Renal cortical epithelial cell (primary cell): ENCODE measurements at regions not wholly inside any gene's neighbourhood (a gene's known extent, or its start where the extent isn't known, plus 50 kb on each side); places are given as distances from the start of the nearest gene placed in this dataset.
A peak's percentile ranks its signal among the peaks of the same experiment; 100 is the strongest.

Source experiments
- DNase-seq: peaks from one replicate; pipeline ENCODE4 v3.0.0-alpha.2; 2011; ENCODE audit warnings: low read depth

GRCh38 chrX:39170464-39170863, 369.2 kb downstream of the MID1IP1 start:
- no peak for DNase-seq

- no peak for DNase-seq
Observed at GRCh38 chrX:39171686-39172085, 370.4 kb downstream of the MID1IP1 start.

DNA sequence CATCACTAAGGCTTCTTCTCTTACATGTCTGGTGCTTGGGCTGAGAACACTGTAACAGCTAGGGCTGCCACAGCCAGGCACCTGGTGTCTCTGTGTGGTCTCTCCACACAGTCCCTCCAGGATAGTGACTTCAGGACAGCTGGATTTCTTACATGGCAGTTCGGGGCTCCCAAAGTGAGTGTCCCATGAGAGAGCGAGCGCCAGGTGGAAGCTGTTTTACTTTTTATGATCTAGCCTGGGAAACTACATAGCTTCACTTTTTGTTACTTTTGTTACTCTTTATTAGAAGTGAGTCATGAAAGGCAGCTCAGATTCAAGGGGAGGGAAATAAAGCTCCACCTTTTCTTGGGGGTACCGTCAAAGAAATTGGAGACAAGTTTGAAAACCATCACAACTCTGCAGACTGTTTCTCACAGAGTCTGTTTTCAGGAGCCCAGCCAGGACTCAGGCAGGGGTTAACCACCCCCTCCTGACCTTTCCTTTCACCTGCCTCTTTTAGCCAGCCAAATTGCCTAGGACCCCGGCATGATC, 373.0 kb downstream of the MID1IP1 start:
- peak; percentile 9 for DNase-seq

GRCh38 chrX:39174772-39175417, 373.6 kb downstream of the MID1IP1 start:
- DNase-seq, result peak; percentile 17

DNA sequence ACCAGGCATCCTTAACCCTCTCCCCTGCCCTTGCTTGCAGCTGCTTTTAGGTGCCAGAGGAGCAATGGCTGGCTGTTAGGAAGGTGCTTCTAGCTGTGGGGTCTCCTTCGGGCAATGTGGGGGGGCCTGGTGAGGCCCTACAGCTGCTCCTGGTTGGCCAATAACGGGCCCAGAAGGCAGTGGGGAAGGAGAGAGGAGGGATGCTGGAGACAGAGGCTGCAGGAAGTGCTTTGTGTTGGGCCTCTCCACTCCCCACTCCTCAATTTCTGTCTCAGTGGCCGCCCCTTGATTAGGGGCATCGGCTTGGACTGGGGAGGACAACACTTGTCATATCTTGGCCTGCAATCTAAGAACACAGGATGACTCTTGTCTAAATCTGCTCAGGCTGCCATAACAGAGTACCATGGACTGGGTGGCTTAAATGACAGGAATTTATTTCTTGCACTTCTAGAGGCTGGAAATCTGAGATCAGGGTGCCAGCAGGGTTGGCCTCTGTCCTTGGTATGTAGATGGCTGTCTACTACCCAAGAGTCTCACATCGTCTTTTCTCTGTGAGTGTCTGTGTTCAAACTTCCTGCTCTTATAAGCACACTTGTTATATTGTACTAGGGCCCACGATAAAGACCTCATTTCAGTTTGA, 374.3 kb downstream of the MID1IP1 start:
- DNase-seq, result no peak

DNA sequence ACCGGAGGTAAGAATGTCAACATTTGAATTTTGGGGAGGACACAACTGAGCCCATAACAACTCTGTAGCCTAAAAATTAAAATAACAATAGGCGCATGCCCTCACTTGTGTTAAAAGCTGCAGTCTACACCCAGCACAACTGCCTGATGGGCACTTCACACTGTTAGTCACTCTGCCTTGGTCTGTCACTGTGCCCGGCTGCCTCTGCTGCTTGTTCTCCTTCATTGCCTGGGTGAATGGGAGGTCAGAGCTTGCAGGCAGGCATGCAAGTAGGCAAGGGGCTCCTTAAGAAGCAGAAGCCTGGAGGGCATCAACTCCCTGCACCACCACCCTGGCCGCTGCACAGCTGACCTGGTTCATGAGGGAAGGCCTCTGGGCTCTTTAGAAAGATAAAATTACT, 374.8 kb downstream of the MID1IP1 start:
- peak; percentile 68 for DNase-seq

GRCh38 chrX:39189431-39189830, 388.2 kb downstream of the MID1IP1 start:
- no peak for DNase-seq

GRCh38 chrX:39194673-39195072, 393.4 kb downstream of the MID1IP1 start:
- no peak for DNase-seq

GRCh38 chrX:39195156-39195555, 393.9 kb downstream of the MID1IP1 start:
- DNase-seq, result no peak

DNA sequence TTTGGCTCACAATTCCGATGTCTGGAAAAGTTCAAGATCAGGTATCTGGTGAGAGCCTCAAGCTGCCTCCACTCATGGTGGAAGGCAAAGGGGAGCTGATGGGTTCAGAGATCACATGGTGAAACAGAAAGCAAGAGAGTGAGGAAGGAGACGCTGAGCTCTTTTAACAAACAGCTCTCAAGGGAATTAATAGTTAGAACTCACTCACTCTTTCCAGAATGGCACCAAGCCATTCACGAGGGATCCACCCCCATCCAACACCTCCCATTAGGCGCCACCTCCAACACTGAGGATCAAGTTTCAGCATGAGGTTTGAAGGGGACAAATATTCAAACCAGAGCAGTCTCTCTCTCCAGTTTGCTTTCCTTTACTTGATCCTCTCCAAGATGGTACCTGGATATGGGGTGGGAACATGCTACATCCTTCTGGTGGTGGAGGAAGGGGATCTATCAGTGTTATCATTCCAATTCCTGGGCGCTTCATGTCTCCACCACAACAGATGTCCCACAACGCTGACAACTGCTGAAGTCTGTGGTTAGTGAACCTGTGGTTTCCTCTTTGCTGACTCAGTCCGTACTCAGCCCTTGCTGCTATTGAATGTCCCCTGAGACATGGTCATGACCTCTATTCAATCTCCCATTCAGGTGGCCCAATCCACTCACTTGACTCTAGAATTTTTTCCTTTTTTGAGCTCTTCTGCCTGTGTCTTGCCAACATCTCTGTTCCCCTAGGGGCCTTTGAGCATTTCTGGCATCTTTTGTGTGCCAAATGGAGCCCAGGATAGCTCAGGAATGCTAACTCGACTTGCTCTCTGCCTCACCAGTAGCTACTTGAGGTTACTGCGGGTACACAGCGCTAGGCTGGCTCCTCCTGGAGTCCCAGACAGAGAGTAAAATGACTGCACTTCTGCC, 395.2 kb downstream of the MID1IP1 start:
- peak; percentile 80 for DNase-seq

GRCh38 chrX:39199429-39199828, 398.2 kb downstream of the MID1IP1 start:
- peak; percentile 54 for DNase-seq

DNA sequence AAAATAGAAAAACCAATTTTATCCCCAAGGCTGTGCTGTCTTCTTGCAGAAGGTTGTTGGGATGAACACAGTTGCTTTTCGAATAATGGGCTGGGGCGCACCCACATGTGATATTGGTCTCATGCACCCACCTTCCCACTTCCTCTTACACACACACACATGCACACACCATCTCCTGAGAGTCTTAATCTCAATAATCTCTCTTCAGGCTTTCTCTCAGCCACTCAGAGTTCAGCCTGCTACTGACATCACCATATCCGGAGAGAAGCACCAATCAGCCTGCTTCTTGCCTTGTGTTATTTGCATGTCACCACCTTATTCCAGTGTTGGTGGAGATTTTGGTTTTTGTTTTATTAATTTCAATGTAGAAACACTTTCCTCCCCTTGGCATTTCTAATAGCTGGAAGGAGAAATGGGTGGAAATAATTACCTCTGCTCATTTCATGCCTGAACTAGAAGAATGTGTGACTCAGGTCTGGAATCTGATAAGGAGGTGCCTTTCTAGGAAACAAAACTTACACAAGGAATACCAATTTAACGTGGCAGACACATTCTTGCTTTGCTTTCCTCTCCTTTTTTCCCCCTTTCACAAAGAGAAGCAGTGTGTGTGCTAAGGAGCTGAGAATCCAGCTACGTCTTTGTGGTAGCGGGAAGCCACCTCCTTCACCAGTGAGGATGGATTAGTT, 400.2 kb downstream of the MID1IP1 start:
- DNase-seq, result peak; percentile 73

DNA sequence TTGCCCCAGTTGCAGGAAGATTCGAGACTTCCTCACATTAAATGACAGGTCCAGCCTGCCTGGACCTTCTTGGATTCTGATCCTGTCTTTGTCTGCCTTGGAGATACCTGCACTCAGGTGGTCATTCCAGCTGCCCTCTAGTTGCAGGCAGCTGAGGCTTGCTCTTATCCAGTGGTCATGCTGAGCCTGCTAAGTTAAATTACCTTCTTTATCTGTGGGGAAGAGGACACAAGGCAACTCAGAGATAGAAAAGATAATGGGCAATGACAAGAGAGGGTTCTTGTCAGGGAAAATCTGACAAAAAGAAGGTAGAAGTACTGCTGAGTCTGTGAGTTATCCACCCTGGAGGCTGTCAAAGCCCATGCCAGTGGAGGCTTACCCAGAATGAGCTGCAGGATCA, 401.4 kb downstream of the MID1IP1 start:
- DNase-seq, result no peak

- no peak for DNase-seq
Observed at GRCh38 chrX:39203427-39203826, 402.2 kb downstream of the MID1IP1 start.

DNA sequence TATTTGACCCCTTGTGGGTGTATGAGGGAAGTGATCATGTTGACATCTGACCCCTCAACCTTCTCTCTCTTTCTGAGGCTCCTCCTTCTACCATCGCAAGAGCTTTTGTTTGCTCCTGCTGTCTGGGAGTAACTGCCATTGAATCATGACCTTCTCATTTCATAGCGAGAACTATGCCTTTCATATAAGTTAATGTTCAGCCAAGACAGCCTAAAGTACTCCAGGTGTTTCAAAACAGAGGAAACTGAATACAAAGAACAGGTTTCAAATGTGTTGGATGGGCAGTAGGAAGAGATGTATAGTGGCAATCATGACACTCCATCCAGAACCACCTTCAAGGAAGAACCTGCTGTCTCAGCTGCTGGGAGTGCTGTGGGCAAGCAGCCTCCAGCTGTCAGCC, 403.1 kb downstream of the MID1IP1 start:
- DNase-seq, result no peak

DNA sequence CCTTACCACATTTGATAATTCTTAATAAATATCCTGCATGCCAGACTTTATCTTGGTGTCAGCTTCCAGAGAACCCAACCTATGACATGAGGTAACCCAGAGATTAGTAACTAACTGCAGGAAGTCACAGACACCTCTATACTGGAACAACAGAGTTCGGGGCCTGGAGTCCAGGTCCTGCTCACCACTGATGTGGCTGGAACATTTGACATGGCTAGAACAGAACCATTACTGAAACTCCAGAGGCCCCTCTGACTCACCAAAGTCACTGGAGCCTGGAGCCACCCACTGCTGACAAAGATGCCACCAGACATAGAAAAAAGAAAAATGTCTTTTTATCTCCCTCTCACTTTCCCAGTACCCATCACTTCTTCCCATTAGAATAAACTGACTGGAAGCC, 403.7 kb downstream of the MID1IP1 start:
- peak; percentile 36 for DNase-seq

- DNase-seq, result peak; percentile 71
Observed at GRCh38 chrX:39205467-39205866, 404.2 kb downstream of the MID1IP1 start.

DNA sequence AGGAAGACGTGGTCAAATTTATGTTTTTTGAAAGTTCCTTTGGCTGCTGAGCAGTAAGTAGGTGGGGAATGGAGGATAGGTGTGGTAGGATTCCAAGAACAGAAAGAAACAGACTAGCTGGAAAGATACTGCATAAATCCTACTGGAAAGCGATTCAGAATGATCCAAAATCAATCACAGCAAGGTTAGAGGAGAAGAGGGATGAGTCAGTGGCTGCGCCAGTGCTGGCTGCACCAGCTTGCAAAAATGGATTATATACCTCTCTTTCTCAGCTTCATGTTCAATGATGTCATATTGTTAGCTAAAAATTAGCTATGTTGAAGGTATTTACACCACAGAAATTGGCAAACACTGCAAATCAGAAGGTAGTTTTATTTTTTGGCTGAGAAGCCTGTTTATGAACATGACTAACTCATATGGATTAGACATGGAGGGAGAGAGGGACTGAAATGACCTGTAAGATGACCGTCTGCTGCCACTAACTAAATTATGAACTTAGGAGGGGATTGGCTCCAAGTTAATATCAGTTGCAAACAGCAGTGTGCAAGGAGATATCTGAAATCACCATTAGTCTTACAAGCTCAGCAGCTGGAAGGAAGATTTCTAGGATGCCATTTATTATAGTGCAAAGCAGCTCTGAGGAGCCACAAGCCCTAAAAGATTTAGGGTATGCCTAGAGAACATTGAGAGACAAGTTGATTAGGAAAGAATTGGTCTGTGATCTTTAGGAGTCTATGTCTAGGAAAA, 405.3 kb downstream of the MID1IP1 start:
- DNase-seq, result no peak

DNA sequence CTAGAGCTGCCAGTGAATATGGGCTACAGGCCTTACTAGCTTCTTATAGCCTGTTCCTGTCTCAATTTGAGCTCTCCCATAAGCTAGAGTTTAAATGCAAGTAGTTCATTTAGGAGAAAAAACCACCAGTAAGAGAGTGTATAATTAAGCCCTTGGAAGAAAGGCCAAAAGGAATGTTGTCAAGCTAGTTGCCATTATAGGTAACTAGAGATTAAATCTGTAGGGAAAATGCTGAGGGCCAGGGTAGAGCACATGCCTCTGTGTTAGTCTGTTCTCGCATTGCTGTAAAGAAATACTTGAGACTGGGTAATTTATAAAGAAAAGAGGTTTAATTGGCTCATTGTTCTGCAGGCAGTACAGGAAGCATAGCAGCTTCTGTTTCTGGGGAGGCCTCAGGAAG, 410.2 kb downstream of the MID1IP1 start:
- no peak for DNase-seq

DNA sequence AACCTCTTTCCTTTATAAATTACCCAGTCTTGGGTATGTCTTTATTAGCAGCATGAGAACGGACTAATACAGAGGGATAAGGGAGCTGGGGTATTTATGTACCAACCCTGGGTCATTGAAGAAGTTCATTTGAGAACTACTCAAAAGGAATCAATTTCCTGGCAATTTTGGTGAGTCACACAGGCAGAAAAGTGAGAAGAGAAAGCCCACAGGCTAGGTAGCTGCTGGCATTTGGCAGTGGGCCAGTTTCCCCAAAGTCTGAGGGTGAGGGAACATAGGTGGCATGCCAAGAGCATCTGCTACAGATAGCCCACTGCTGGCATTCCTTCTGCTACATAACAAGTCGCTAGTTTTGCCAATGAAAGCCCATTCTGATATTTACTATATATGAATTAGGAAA, 411.2 kb downstream of the MID1IP1 start:
- DNase-seq, result peak; percentile 68
